GM21360 (cell line): ENCODE measurements at regions not wholly inside any gene's neighbourhood (a gene's known extent, or its start where the extent isn't known, plus 50 kb on each side); places are given as distances from the start of the nearest gene placed in this dataset.

ENCODE experiments used
- ATAC-seq: cut with Tn5 transposase; IDR thresholded peaks from one replicate; pipeline ENCODE4 v1.9.1; 2021; ENCODE audit warnings: mild to moderate bottlenecking, moderate library complexity; ENCODE audit not compliant: unreplicated experiment

DNA sequence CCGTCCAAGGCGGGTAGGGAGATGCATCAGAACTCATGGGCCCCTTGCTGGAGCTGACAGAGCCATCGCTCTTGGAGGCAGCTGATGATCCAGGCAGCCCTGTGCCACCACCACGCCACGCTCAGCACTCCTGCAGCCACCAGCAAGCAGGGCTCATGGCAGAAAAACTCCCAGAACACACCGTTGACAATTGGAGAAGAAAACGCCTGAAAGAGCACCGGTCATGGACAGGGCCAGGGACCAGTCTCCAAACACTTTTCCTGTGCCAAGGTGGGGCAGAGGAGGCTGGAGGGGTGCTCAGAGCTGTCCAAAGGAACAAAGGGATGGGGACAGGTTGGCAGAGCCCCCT, 132.2 kb downstream of the FOXL1 start:
- no peak for ATAC-seq

DNA sequence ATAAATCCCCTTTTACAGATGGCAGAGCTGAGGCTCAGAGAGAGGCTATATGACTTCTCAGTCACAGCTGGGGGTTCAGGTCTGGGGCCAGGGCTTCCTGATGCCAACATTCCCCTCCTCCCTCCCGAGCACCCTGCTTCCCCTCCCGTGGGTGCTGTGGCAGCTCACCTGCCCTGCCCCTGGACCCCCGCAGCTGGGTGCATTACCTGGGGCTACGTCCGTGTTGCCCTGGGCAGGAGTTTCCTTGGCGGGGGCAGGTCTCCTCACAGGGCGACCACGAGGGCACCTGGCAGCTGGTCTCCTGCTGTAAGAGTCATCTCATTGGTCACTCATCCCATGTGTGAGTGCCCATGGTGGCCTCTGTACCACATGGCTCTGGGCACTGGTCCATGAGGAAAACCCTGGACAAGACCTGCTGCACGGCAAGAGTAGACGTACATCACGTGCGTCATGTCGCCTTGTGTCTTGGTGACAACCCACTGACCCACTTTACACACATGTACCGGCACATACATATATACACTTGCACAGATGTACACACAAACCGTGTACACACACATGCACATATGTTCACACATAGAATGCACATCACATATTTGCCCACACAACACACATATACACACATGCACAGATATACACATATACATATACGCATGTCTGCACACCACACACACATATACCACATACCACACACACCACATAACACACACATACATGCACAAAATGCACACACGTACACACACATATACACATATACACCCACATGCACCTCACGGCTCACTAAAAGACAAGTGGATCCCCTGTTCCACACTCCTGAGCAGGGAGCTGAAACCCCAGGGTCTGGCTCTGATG, 134.0 kb downstream of the FOXL1 start:
- no peak for ATAC-seq

DNA sequence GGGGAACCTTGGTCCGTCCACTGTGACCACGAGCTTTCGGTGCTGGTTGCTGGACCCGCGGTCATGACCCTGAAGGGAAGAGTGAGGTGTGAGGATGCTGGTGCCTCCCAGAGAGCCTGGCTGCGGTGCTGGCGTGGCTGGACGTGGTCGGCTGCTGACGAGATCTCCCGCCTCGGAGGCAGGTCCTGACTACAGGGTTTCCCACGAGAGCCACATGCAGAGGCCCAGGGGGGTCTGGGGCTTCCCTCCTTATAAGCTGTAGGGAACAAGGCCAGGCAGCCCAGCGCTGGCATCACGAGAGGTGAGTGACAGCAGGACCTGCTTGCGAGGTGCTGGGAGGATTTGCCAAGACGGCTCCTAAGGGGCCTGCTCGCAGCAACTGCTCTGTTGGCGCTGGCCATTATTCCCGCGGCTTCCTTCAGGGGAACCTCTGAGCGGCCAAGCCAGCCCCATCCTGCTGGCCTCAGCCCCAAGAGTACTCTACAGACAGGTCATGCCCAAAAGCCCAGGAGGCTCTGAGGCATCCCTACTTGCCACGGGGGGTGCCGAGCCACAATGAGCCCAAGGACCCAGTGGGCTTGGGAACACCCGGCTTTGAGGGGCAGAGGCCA, 134.8 kb downstream of the FOXL1 start:
- no peak for ATAC-seq

DNA sequence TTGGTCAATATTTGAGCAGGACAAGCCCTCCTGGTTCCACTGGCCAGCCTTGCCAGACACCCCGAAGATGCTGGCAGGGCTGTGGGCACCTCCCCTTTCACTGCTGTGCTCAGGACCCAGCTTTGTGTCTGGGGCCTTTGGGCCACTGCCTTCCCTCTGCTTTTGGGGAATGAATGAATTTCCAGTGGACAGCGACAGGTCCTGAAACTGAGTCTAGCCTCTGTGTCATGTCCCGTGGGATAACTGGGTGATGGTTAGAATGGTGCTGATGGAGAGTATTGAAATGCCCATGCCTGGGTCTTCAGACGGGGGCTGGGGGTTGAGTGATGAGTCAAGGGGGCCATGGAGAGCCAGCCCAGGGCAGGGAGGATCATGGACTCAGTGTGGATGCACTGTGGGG, 135.8 kb downstream of the FOXL1 start:
- no peak for ATAC-seq

DNA sequence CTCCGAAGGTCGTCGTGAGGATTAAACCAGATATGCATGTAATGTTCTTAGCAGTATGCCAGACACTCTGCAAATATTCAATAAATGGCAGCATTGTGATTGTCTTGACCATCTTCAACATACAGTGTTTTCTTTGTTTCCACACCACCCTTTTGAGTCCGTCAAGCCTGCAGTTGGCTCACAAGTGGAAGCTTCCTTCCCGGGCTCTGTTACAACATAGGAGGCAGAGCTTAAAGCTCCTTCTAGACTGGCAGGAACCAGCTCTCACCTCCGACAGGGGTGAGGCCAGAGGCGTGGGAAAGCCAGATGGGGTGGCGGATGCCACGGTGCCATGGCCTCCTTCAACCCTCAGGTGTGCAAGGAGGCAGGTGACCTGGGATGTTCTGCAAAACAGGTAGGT, 138.3 kb downstream of the FOXL1 start:
- ATAC-seq: no peak

DNA sequence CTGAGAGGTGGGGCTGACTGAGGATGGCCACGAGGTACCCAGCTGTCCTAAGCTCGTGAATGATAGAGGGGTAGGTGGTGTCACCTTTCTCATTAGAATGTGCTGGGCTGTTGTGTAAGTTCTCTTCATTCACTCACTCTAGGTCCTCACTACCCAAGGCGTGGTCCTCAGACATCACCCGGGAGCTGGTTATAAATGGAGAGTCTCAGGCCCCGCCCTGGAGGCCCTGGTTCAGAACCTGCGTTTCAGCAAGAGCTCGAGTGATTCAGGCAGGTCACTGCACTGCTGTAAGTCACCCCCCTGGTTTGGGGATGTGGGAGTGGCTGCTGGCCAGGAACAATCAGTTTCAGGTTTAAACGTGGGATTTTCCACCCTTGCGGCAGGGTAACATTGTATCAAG, 139.8 kb downstream of the FOXL1 start:
- no peak for ATAC-seq

DNA sequence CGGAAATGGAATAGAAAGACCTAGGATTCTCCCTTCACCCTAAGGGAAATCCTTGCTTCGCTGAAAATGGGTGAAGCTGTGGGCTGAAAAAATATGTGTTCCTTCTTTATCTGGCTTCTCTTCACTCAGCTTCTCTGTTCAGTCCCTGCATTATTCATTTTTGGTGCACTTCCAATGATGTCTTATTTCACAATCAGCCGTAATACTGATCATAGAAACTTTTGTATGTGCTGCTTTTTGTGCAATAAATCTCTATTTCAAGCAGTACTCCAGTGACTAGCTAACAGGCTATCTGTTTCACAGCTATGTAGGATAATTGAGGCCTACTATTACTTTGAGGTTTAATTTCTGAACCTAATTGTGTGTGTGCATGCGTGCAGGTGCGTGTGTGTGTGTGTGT, 144.6 kb downstream of the FOXL1 start:
- no peak for ATAC-seq

DNA sequence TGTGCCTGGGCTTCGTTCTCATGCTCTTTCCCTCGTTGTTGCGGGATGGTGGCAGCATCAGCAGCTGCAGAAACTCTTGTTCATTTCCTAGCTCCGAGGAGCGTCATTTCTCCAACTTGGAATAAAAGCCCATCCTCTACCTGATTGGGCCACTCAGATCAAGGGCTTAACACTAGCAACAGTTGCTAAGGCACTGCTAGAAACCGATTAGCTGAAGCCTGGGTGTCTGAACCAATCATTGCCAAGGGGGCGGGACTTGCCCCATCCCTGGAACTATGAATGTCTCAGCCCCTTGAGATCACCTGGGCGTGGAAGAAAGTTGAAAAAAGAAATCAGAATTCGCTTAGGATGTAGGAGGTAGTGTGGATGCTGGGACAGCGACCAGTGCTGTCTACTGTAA, 145.3 kb downstream of the FOXL1 start:
- no peak for ATAC-seq

DNA sequence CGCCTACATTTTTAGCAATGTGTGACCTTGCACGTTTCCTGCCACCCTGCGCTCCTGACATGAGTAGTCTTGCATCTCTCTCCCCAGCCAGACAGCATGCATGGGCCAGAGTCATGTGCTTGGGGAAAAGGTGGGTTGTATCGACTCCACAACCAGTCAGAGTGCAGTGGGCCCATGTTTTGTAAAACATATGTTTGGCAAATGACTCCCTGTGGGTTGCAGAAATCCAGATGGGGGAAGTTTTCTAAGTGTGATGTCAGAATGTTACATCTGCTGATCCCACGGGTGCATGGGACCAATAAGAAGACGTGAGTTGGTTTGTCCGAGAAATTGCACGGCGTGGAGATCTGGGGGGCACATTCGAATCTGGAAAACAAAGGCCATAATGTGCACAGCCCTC, 147.1 kb downstream of the FOXL1 start:
- no peak for ATAC-seq

DNA sequence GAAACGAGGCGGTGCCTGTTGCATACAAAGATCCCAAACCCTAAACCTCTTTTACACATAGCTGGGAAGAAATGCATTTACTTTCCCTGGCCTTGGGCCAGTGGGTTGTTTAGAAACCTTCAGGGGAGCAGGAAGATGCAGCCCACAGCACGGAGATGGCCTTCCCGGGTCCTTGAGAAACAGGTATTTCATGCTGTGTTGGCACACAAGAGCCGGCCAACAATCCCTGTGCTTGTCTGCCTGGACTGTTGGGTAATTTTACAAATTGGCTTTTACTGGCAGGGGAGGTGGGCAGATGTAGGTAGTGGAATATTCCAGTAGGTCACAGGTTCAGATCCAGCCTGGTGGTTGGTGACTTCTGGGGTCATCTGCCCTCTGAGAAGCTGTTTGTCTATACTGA, 148.0 kb downstream of the FOXL1 start:
- ATAC-seq: no peak

DNA sequence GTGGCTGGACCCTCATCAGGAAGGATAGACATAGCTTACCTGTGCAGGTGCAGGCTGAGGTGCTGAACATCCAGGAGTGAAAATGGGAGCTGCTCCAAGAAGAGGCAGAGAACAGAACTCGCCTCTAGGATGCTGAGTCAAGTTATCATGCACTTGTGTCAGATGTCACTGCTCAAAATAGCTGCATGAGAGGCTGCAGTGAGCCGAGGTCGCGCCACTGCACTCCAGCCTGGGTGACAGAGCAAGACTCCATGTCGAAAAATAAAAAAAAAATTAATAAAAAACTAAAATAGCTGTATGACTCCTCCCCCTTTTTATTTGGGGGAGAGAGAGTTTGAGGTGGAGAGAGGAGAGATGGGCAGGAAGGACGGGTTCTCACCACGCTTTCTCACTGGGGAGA, 148.8 kb downstream of the FOXL1 start:
- ATAC-seq: no peak

DNA sequence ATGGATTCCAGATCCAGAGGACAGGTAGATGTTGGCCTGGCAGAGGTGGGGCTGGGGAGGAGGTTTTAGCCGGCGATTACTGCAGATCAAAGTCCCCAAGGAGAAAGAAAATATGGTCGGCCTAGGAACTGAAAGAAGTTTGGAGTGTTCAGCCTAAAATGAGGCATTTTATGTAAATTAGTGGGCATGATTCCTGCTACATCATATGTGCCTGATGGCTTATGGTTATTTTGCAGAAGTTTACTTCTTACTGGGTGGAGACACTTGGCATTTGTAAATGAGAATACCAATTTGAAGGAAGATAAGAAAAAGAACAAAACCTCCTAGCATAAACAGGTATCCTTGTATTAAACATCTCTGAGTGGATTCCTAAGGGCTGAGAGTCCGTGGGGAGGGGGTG, 149.3 kb downstream of the FOXL1 start:
- ATAC-seq: no peak

DNA sequence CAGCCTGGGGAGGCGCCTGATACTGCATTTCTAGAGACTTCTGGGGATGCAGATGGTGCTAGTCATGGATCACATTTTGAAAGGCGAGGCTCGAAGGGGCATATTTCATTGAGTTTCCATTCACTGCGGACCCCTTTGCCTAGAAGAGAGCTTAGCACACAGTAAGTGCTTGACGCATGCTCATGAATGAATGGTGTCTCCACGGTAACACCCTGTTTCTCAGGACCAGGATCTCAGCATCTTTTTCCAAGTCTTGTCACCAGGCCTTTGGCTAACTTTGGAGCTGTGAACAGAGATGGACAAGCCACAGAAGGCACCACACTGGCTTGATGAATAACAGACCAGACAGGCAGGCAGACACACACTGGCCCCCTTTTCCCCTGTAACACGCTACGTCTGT, 151.3 kb downstream of the FOXL1 start:
- no peak for ATAC-seq

DNA sequence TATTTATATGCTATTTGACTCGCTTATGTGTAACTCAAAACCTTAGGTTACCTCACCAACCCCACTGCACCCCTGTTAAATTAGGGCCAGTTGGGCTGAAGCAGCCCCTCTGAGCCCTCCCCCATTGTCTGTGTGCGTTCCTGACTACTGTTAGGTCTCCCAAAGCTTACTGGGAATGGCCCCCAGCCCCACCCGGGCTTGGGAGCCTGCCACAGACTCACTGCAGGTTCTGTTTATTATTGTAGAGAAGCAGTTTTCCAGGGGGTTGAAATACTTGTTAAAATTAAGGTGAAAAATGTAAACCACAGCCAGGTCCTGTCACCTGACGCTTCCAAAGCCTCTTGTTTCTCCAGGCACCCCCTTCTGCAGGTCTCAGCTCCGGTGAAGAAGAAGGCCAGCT, 151.7 kb downstream of the FOXL1 start:
- no peak for ATAC-seq

DNA sequence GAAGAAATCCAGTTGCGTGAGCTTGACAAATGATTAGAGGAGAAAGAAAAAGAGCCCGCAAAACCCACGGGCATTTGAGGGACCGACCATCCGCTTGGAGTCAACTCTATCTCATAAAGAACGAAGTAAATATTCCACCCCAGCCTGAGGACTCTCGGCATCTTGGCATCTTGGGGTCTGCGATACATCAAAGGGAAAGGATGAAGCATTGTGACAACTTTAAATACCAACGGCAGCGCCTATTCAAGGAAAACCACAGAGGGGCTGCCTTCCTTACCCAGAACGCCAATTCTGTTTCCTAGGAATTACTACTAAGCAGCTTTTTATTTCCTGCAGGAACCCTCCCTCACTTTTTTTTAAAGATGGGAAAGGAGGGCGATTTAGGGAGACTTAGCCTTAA, 152.2 kb downstream of the FOXL1 start:
- no peak for ATAC-seq

DNA sequence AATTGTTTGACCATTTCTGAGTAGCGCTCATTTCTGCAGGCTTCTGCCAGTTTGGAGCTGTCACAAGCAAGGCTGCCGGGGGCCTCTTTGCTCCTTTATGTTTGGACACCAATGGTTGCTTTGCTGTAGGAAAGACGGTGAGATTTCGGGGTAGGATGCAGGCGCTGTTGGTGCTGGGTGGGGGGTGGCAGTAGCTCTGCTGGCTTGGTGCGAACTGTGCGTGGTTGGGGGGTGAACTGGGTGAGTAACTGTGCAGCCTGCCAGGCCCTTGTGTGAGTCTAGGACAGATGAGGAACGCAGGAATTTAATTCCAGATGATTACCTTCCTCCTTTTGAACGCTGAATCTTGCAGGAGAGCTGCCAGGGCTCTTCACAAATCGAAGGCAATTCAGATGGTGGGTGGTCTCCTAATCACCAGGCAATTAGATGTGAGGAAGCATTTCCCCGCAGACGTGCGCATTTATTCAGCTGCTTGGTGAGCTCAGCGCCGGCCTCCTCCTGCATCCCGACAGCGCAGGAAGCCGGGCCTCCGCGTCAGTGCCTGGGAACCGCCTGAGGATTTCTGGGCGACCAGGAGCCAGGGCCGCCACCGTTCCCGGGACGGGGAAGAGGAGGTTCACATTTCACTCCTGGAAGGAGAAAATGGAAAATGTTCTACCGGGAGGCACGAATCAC, 154.4 kb downstream of the FOXL1 start:
- ATAC-seq: no peak

DNA sequence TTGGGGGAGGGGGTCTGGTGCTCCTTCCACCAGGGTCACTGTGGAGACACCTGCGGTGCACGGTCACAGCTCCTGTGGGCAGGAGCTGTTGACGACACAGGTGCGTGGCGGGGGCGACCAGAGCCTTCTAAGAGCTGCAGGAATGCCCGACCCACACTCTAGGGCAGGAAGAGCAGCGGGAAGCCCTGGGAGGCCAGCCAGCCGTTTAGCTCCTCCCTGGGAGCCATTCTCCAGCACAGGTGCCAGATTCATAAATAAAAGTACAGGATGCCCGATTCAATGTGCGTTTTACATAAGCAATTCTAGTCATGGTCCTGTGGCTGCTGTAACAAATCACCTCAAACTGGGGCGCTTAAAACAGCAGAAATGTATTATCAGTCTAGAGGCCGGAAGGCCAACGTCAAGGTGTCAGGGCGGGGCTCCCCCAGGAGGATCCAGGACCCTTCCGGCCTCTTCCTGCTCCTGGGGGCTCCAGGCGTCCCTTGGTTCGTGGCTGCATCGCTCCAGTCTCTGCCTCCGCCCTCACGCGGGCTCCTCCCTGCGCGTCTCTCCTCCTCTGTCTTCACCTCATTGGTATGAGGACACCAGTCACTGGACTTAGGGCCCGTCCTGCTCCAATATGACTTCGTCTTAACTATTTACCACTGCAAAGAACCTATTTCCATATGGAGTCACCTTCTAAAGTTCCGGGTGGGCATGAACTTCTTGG, 155.4 kb downstream of the FOXL1 start:
- no peak for ATAC-seq

DNA sequence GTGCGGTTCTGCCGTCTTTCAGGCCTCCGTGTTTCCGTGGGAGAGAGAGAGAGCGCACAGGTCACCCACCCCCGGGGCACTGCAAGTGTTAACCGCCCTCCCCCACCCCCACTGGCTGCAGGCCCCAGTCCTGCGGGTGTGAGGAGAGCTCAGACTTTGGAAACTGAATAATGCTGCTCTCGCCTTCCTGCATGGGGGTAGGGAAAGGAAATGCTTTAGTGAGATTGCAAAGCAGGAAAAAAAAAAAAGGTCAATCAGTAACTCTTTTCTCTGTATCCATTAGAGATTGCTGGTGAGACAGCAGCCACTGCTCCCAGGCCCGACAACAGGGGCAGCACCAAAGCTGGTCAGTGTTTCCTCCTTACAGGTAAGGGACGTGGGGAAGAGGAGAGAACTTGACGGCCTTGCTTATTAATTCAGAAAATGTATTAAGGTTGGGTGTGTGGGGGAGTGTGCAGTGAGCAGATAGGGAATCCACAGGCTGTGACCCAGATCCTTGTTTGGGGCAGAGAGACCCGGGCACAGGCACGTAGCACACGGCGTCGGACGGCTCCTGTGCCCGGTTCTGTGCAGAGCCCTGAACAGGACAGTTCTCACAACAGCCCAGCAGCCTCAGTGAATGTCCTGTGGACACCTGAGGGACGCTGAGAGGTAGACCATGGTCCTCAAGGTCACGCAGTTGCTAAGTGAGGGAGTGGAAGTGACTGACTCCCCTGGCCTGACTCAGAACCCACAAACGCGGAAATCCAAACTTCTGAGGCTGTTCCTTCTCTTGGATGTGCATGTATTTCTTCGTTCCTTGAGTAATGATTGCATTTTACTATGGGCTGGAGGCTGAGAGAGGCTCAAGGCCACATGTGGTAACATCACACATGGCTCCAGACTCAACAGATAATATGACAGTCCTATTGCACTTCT, 156.5 kb downstream of the FOXL1 start:
- ATAC-seq: no peak

DNA sequence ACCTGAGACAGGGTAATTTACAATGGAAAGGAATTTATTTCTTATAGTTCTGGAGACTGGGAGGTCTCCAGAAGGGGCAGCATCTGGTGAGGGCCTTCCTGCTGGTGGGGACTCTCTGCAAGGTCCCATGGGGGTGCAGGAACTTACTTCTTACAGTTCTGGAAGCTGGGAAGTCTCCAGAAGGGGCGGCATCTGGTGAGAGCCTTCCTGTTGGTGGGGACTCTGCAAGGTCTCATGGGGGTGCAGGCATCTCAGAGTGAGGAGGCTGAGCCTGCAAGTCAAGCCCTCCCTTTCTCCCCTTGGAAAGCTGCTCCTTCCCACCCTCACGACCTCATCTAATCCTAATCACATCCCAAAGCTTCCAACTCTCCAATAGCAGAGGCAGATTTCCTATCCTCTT, 157.4 kb downstream of the FOXL1 start:
- no peak for ATAC-seq

DNA sequence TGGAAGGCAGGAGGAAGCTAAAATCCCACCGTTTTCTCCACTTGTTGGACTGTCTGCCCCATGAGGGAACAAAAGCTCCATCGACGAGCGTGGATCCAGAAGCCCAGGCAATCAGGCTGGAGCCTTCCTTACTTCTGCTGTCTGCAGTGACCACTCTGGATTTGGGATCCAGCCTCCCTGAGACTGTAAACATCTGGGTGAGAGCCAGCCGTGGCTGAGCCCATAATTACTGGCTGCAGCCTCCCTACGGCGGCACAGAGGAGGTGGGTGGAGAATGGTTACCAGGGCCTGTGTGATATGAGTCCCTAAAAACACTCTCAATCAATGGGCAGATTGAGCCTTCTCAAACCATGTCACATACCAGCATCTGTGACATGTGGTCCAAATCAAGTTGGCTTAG, 158.2 kb downstream of the FOXL1 start:
- ATAC-seq: no peak

DNA sequence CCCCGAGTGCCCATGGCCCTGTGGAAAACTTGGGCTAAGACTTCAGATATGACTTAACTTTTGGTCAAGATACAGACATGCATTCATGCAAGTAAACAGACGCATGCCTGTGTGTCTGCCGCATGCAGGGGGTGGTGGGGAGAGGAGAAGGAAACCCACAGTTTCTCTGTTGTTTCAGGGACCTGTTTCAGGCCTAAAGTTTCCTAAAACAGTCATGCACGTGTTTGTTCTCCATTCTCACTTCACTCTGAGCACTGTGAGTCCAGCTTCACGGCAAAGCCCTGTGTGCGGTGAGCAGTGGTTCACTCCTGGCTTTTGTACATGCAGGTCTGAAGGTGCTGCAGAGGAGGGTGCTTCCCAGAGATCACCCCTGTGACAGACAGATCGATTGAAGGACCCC, 158.7 kb downstream of the FOXL1 start:
- no peak for ATAC-seq
